ENCODE measurements at regions not wholly inside any gene's neighbourhood (a gene's known extent, or its start where the extent isn't known, plus 50 kb on each side); places are given as distances from the start of the nearest gene placed in this dataset.

- DNase-seq (ENCODE audit: low spot score), result peak; percentile 79
- peak; percentile 66 for TF ChIP-seq CTCF (IDR thresholded peaks at IDR 0.05; ENCODE audit: borderline replicate concordance, control extremely low read depth, extremely low read depth, insufficient read depth, missing control alignments)
- in situ Hi-C loops (cut with MboI; ENCODE audit: low sequenced_read_pairs, unreplicated experiment), result loop anchor here (10.0 kb wide), 1 partner anchor 149 kb away; no protein-coding TSS in a partner anchor
Observed at GRCh38 chr11:86193297-86194095, 51.1 kb upstream of the EED start.

DNA sequence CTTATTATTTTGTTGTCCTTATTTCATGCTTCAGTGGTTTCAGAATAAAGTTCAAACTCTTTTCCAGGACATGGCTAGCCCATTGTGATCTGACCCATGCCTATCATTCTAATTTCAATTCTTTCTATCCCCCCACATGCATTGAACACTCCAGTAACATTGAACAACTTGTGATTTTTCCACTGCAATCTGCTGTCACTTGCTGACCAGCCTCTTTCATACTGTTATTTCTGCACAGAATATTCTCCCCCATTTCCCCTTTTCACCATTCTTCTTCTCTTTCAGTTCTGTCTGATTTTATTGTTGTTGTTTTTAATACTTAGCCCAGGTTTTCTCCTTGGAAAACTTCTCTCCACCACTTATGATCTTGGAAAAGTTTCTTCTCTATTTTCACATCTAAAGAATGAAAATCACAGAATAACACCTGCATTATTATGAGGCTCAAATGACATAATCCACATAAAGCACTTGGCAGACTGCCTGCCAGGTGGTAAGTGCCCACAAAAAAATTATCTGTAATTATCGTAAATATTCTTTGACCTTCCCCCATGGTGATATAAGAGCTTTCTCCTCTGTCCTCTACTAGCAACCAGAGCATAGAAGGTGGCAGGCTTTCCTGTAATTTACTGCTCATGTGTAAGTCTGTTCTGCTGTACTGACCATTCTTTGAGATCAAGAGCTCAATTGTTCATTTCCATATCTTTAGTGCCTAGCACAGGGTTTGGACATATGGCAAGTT is 51.9 kb upstream of the EED start:
- in situ Hi-C loops (cut with MboI; ENCODE audit: low sequenced_read_pairs, unreplicated experiment), result loop anchor here (10.0 kb wide), 1 partner anchor 148 kb away; no protein-coding TSS in a partner anchor
- DNase-seq (ENCODE audit: low spot score), result no peak
- no peak for TF ChIP-seq CTCF (IDR thresholded peaks at IDR 0.05; ENCODE audit: borderline replicate concordance, control extremely low read depth, extremely low read depth, insufficient read depth, missing control alignments)

- no peak for TF ChIP-seq CTCF (IDR thresholded peaks at IDR 0.05; ENCODE audit: borderline replicate concordance, control extremely low read depth, extremely low read depth, insufficient read depth, missing control alignments)
- in situ Hi-C loops (cut with MboI; ENCODE audit: low sequenced_read_pairs, unreplicated experiment), result loop anchor here (10.0 kb wide), 1 partner anchor 147 kb away; no protein-coding TSS in a partner anchor
- DNase-seq (ENCODE audit: low spot score), result no peak
Observed at GRCh38 chr11:86191874-86192273, 52.7 kb upstream of the EED start.

GRCh38 chr11:86187027-86187426 is 57.5 kb upstream of the EED start:
- no peak for TF ChIP-seq CTCF (IDR thresholded peaks at IDR 0.05; ENCODE audit: borderline replicate concordance, control extremely low read depth, extremely low read depth, insufficient read depth, missing control alignments)
- no peak for DNase-seq (ENCODE audit: low spot score)
- in situ Hi-C loops (cut with MboI; ENCODE audit: low sequenced_read_pairs, unreplicated experiment), result no loop called here

GRCh38 chr11:86186386-86186785 is 58.2 kb upstream of the EED start:
- no peak for DNase-seq (ENCODE audit: low spot score)
- in situ Hi-C loops (cut with MboI; ENCODE audit: low sequenced_read_pairs, unreplicated experiment), result no loop called here
- TF ChIP-seq CTCF (IDR thresholded peaks at IDR 0.05; ENCODE audit: borderline replicate concordance, control extremely low read depth, extremely low read depth, insufficient read depth, missing control alignments), result no peak

GRCh38 chr11:86185381-86185750 is 59.2 kb upstream of the EED start:
- DNase-seq (ENCODE audit: low spot score), result no peak
- in situ Hi-C loops (cut with MboI; ENCODE audit: low sequenced_read_pairs, unreplicated experiment), result no loop called here
- no peak for TF ChIP-seq CTCF (IDR thresholded peaks at IDR 0.05; ENCODE audit: borderline replicate concordance, control extremely low read depth, extremely low read depth, insufficient read depth, missing control alignments)
